Ovary (tissue), 3 donors: ENCODE measurements at regions not wholly inside any gene's neighbourhood (a gene's known extent, or its start where the extent isn't known, plus 50 kb on each side); places are given as distances from the start of the nearest gene placed in this dataset.

Experiments
- CTCF ChIP-seq, 3 donors: fragments of 450-650 bp in 2 of 3; fragments of 200-600 bp in 1 of 3; IDR thresholded peaks; one replicate each; pipeline versions ENCODE4 v1.5.1 to v1.8.0; 2016 to 2022; ENCODE audit warnings: antibody characterized with exemption in 3 of 3, mild to moderate bottlenecking in 1 of 3
- EP300 ChIP-seq: sonication (generic); formaldehyde crosslinking; IDR thresholded peaks from one replicate; pipeline ENCODE4 v1.6.1; 2017; ENCODE audit warnings: antibody characterized with exemption
- POLR2A ChIP-seq: fragments of 450-650 bp; IDR thresholded peaks from one replicate; pipeline ENCODE4 v1.6.1; 2017; ENCODE audit warnings: antibody characterized with exemption, mild to moderate bottlenecking, moderate library complexity
- donor health status: DM: no; HTN: no; CAD: no.

- TF ChIP-seq POLR2A (no peak), CTCF (IDR thresholded peaks at IDR 0.05) (no peak), EP300 (no peak)
These were observed 160.0 kb downstream of the TMEM161B start for GRCh38 chr5:88108490-88109279.
